OCI-LY1 (cell line): ENCODE measurements at regions not wholly inside any gene's neighbourhood (a gene's known extent, or its start where the extent isn't known, plus 50 kb on each side); places are given as distances from the start of the nearest gene placed in this dataset.

ENCODE experiments used
- H2AFZ ChIP-seq: fragments of 200-600 bp; sonication (generic), shearing (Covaris generic); 2 replicates; pipeline ENCODE4 v1.6.0; 2014; ENCODE audit warnings: antibody characterized with exemption, mild to moderate bottlenecking, low read length
- H3F3A ChIP-seq: fragments of 200-600 bp; sonication (generic), shearing (Covaris generic); 2 replicates; pipeline ENCODE4 v1.6.0; 2014; ENCODE audit warnings: mild to moderate bottlenecking, antibody characterized with exemption, low read length, moderate library complexity; ENCODE audit not compliant: insufficient read depth
- H3K27ac ChIP-seq: fragments of 200-600 bp; sonication (generic); 2 replicates; pipeline ENCODE4 v1.5.1; 2014; ENCODE audit warnings: low read length, mixed run types, mild to moderate bottlenecking, low read depth; ENCODE audit not compliant: poor library complexity, severe bottlenecking
- H3K27me3 ChIP-seq: fragments of 200-600 bp; sonication (generic); 2 replicates; pipeline ENCODE4 v1.6.0; 2014; ENCODE audit warnings: antibody characterized with exemption, mild to moderate bottlenecking, low read length, moderate library complexity; ENCODE audit not compliant: insufficient read depth
- H3K36me3 ChIP-seq: fragments of 200-600 bp; sonication (generic); 2 replicates; pipeline ENCODE4 v1.6.1; 2014; ENCODE audit warnings: mild to moderate bottlenecking, antibody characterized with exemption, low read length, moderate library complexity, mixed read lengths; ENCODE audit not compliant: insufficient read depth
- H3K4me1 ChIP-seq: fragments of 200-600 bp; sonication (generic); 2 replicates; pipeline ENCODE4 v1.5.1; 2014; ENCODE audit warnings: mild to moderate bottlenecking, low read length, moderate library complexity; ENCODE audit not compliant: insufficient read depth, severe bottlenecking
- H3K4me2 ChIP-seq: fragments of 200-600 bp; sonication (generic), shearing (Covaris generic); 2 replicates; pipeline ENCODE4 v1.6.1; 2014; ENCODE audit warnings: low read length
- H3K4me3 ChIP-seq: fragments of 200-600 bp; sonication (generic); 2 replicates; pipeline ENCODE4 v1.5.1; 2014; ENCODE audit warnings: low read length, low read depth, mild to moderate bottlenecking, mixed read lengths; ENCODE audit not compliant: poor library complexity, severe bottlenecking
- H3K79me2 ChIP-seq: fragments of 200-600 bp; shearing (Covaris generic); 2 replicates; pipeline ENCODE4 v1.6.1; 2016; ENCODE audit warnings: mixed run types, low read length, mixed read lengths; ENCODE audit not compliant: insufficient read depth
- H3K9ac ChIP-seq: fragments of 200-600 bp; sonication (generic), shearing (Covaris generic); 2 replicates; pipeline ENCODE4 v1.6.1; 2014; ENCODE audit warnings: mild to moderate bottlenecking, low read length, mixed read lengths
- H3K9me2 ChIP-seq: fragments of 200-600 bp; sonication (generic), shearing (Covaris generic); 2 replicates; pipeline ENCODE4 v1.6.1; 2014; ENCODE audit warnings: low read depth, mild to moderate bottlenecking, low read length, mixed read lengths
- H3K9me3 ChIP-seq: fragments of 200-600 bp; shearing (Covaris generic); 2 replicates; pipeline ENCODE4 v1.6.1; 2014; ENCODE audit warnings: low read length, mixed read lengths
- H4K20me1 ChIP-seq: fragments of 200-600 bp; sonication (generic), shearing (Covaris generic); 2 replicates; pipeline ENCODE4 v1.6.0; 2016; ENCODE audit warnings: mild to moderate bottlenecking, low read length; ENCODE audit not compliant: insufficient read depth
- CTCF ChIP-seq: fragments of 200-600 bp; sonication (generic), shearing (Covaris generic); IDR thresholded peaks from 2 replicates; pipeline ENCODE4 v1.5.1; 2017; ENCODE audit warnings: mild to moderate bottlenecking, antibody characterized with exemption, low read length, moderate library complexity, mixed read lengths
- EZH2 ChIP-seq: fragments of 200-600 bp; sonication (generic), shearing (Covaris generic); IDR thresholded peaks from 2 replicates; pipeline ENCODE4 v1.8.0; 2017; ENCODE audit warnings: borderline replicate concordance, mixed run types, mild to moderate bottlenecking, antibody characterized with exemption, low read length, moderate library complexity, mixed read lengths

GRCh38 chr3:35974872-35975271 lies 335.5 kb downstream of the ARPP21 start:
- Histone ChIP-seq H3K9me3 (no peaks in the 10 kb centered on the region), H3K4me1 (no peaks in the 10 kb centered on the region), H3F3A (no peaks in the 10 kb centered on the region), H4K20me1 (no peaks in the 10 kb centered on the region), H3K4me3 (no peak overlapping the region), H3K4me2 (no peak overlapping the region), H3K9ac (no peak overlapping the region), H2AFZ (no peak overlapping the region), H3K9me2 (no peaks in the 10 kb centered on the region), H3K36me3 (no peaks in the 10 kb centered on the region), H3K27me3 (no peaks in the 10 kb centered on the region), H3K27ac (no peak overlapping the region), H3K79me2 (no peaks in the 10 kb centered on the region)
- TF ChIP-seq EZH2 (no peak), CTCF (no peak)

GRCh38 chr3:35986161-35986560 lies 346.8 kb downstream of the ARPP21 start:
- H2AFZ ChIP-seq: no peak overlapping the region
- no peak overlapping the region for H3K9ac ChIP-seq
- H3K9me2 ChIP-seq: no peaks in the 10 kb centered on the region
- TF ChIP-seq CTCF (no peak), EZH2 (no peak)
- no peaks in the 10 kb centered on the region for H3K79me2 ChIP-seq
- H4K20me1 ChIP-seq: no peaks in the 10 kb centered on the region
- H3F3A ChIP-seq: no peaks in the 10 kb centered on the region
- H3K9me3 ChIP-seq: no peaks in the 10 kb centered on the region
- H3K4me3 ChIP-seq: no peak overlapping the region
- no peak overlapping the region for H3K27ac ChIP-seq
- no peaks in the 10 kb centered on the region for H3K36me3 ChIP-seq
- H3K4me1 ChIP-seq: peaks cover 5% of the 10 kb centered on the region
- H3K27me3 ChIP-seq: no peaks in the 10 kb centered on the region
- H3K4me2 ChIP-seq: no peak overlapping the region

GRCh38 chr3:35987386-35987785 lies 348.1 kb downstream of the ARPP21 start:
- TF ChIP-seq EZH2 (no peak), CTCF (no peak)
- no peak overlapping the region for H3K27ac ChIP-seq
- no peaks in the 10 kb centered on the region for H3K36me3 ChIP-seq
- no peaks in the 10 kb centered on the region for H4K20me1 ChIP-seq
- no peak overlapping the region for H2AFZ ChIP-seq
- no peaks in the 10 kb centered on the region for H3K9me3 ChIP-seq
- peaks cover under 1% of the 10 kb centered on the region for H3K4me1 ChIP-seq
- no peak overlapping the region for H3K4me2 ChIP-seq
- H3K9me2 ChIP-seq: no peaks in the 10 kb centered on the region
- H3F3A ChIP-seq: no peaks in the 10 kb centered on the region
- no peak overlapping the region for H3K4me3 ChIP-seq
- H3K27me3 ChIP-seq: no peaks in the 10 kb centered on the region
- no peaks in the 10 kb centered on the region for H3K79me2 ChIP-seq
- H3K9ac ChIP-seq: no peak overlapping the region
